Aorta (tissue), 5 donors: ENCODE measurements at regions not wholly inside any gene's neighbourhood (a gene's known extent, or its start where the extent isn't known, plus 50 kb on each side); places are given as distances from the start of the nearest gene placed in this dataset.

Source experiments
- ATAC-seq: fragments of 200-7000 bp; cut with Tn5 transposase; one replicate; pipeline ENCODE4 v1.9.1; 2022; ENCODE audit warnings: moderate library complexity; ENCODE audit not compliant: low FRiP score
- DNase-seq, 2 donors: peaks; one replicate each; pipeline ENCODE4 v3.0.0-alpha.2; 2020
- H3K27ac ChIP-seq, 2 donors: one replicate each; pipeline ENCODE4 v1.5.1; 2013; ENCODE audit warnings: low read length in 2 of 2, mild to moderate bottlenecking in 2 of 2, moderate library complexity in 2 of 2, control low read depth in 1 of 2, inconsistent platforms in 1 of 2, low read depth in 1 of 2
- H3K27me3 ChIP-seq, 2 donors: one replicate each; pipeline ENCODE4 v1.6.1; 2013; ENCODE audit warnings: control low read depth in 1 of 2, low read length in 1 of 2, mild to moderate bottlenecking in 1 of 2, moderate library complexity in 1 of 2; ENCODE audit not compliant: insufficient read depth in 2 of 2, control insufficient read depth in 1 of 2
- H3K36me3 ChIP-seq, 2 donors: one replicate each; pipeline ENCODE4 v1.6.1; 2013; ENCODE audit warnings: control low read depth in 1 of 2, low read length in 1 of 2, mild to moderate bottlenecking in 1 of 2; ENCODE audit not compliant: insufficient read depth in 2 of 2, control insufficient read depth in 1 of 2
- H3K4me1 ChIP-seq, 2 donors: one replicate each; pipeline ENCODE4 v1.6.1; 2013; ENCODE audit warnings: low read length in 2 of 2, control low read depth in 1 of 2, mild to moderate bottlenecking in 1 of 2, moderate library complexity in 1 of 2; ENCODE audit not compliant: insufficient read depth in 2 of 2, control insufficient read depth in 1 of 2
- H3K4me3 ChIP-seq, 2 donors: one replicate each; pipeline ENCODE4 v1.5.1; 2013; ENCODE audit warnings: low read length in 2 of 2, control low read depth in 1 of 2, mild to moderate bottlenecking in 1 of 2
- H3K9me3 ChIP-seq: one replicate; pipeline ENCODE4 v1.6.1; 2013; ENCODE audit warnings: mild to moderate bottlenecking, low read length; ENCODE audit not compliant: control insufficient read depth
- WGBS, 2 donors: extraction: QIAGEN DNeasy Blood & Tissue Kit; methylation state at CpG; one replicate each; pipeline ENCODE4 v1.1.7; 2013; 5-methylcytosine and 5-hydroxymethylcytosine counted together
- intact Hi-C, 2 donors: fragments of 100-400 bp; cut with DNase I; formaldehyde crosslinking; loops; one replicate each; pipeline versions ENCODE4 v1.14.2 to v1.15.0; 2022
- donor health status: healthy with polysubstance abuse.
- donor health status: Bipolar disorder and iron deficiency.
- donor health status: DM: no; HTN: no; CAD: no.
- donor health status: DM: no; HTN: no; CAD: no.
- donor health status: DM: yes; HTN: yes; CAD: no.

DNA sequence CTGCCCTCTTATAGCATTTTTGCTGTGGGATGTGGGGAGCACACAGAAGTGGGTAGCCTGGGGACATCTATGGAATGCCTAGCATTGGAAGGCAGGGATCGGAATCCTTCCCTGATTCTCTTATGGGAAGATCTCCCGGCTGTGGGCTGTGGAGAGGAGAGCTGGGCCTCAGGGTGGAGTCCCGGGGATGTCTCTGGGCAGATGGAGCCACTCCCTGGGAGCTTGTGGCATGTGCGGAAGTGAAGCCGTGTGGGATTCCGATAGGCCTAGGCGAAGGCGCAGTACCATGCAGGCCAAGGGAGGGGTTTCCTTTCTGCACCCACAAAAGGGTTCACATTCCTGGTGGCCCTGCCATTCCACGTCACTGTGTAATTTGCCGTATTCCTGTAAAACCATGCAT, 87.9 kb downstream of the GLI2 start:
- H3K4me1 ChIP-seq, result no peaks in the 10 kb centered on the region
- no peak overlapping the region for H3K4me3 ChIP-seq
- H3K9me3 ChIP-seq, result no peaks in the 10 kb centered on the region
- intact Hi-C loops, result no loop called here
- no peaks in the 10 kb centered on the region for H3K27me3 ChIP-seq
- WGBS, 2 donors, result 97 to 98% methylated on average over 10 of the region's 10 CpGs
- no peak overlapping the region for H3K27ac ChIP-seq
- H3K36me3 ChIP-seq, result no peaks in the 10 kb centered on the region
- ATAC-seq (no peak), DNase-seq (peak; percentile 28 to 50)

DNA sequence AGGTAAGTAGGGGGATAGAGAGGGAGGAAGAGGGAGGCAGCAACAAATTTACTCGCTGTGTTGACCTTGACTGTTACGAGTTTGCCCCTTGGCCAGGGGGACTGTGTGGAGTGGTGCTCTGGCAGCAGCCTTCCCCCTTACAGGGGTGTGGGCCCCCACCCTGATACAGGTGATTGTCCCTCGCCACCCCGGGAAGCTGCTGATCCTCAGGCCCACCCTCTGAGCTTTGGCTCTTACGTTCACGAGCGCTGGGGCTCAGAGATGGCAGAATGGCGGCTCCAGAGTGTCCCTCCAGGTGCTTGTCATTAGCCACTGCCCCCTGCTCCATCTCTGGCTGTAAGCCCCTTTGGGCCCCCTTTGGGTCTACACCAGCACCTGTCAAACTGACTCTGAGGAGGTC, 88.6 kb downstream of the GLI2 start:
- ATAC-seq, result no peak
- Histone ChIP-seq H3K27ac (no peak overlapping the region), H3K4me3 (no peak overlapping the region), H3K4me1 (no peaks in the 10 kb centered on the region), H3K36me3 (no peaks in the 10 kb centered on the region), H3K9me3 (no peaks in the 10 kb centered on the region), H3K27me3 (no peaks in the 10 kb centered on the region)
- DNase-seq, result peak; percentile 22 to 55
- intact Hi-C loops, result no loop called here
- WGBS, 2 donors, result 98 to 100% methylated on average over 8 of the region's 8 CpGs

DNA sequence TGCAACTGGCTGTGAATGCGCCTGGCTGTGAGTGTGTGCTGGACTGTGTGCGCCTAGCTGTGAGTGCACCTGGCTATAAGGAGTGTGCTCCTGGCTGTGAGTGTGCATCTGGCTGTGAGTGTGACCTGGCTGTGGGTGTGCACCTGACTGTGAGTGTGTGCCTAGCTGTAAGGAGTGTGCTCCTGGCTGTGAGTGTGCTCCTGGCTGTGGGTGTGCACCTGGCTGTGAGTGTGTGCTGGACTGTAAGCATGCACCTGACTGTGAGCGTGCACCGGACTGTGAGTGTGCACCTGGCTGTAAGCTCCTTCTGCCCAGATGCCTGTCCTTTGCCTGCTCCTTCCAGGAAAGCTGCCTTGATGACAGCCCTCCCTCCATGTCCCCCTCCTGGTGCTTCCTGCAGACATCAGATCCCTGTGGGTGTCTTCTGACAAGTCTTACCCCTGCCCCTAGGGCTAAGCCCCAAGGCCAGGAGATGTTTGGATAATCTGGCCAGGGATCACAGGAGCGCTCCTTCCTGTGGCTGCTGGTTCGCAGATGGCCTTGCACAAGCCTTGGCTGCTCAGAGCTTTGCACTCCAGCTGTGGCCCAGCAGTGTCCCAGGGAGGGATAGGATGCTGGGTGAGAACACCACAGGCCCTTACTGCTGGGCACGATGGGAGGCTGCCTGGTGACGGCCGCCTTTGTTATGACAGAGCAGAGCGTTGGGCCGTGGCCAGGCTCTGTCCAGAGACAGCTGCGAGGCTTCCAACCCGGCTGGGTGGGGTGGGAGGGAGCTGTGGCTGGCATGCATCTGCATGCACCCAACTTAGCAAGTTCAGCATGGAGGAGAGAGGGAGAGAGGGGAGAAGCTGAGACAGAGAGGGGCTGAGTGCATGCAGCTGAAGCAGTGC, 89.9 kb downstream of the GLI2 start:
- no peaks in the 10 kb centered on the region for H3K36me3 ChIP-seq
- H3K4me1 ChIP-seq, result no peaks in the 10 kb centered on the region
- DNase-seq (peak; percentile 27 to 57), ATAC-seq (no peak)
- no peak overlapping the region for H3K4me3 ChIP-seq
- H3K27ac ChIP-seq, result no peak overlapping the region
- 38 to 42% methylated on average over 13 of the region's 13 CpGs for WGBS, 2 donors
- H3K27me3 ChIP-seq, result no peaks in the 10 kb centered on the region
- no peaks in the 10 kb centered on the region for H3K9me3 ChIP-seq
- intact Hi-C loops, result no loop called here

DNA sequence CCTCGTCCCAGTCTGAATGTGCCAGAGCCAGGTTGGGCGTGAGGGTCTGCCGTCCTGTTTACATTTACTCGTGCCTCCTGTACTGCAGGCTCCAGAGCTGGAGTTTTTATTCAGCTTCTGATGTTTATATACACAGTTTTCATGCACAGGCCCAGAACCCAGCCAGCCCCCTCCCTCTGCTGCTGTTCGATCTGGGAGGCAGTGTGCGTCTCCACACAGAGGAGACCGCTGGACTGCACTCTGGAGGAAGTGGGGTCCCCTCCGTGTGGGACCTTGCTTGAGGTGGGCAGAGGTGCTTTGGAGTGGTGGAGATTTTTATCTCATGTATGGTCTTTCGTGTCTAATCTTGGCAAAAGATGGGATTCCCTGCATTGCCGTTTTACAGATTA, 90.6 kb downstream of the GLI2 start:
- DNase-seq, result no peak

DNA sequence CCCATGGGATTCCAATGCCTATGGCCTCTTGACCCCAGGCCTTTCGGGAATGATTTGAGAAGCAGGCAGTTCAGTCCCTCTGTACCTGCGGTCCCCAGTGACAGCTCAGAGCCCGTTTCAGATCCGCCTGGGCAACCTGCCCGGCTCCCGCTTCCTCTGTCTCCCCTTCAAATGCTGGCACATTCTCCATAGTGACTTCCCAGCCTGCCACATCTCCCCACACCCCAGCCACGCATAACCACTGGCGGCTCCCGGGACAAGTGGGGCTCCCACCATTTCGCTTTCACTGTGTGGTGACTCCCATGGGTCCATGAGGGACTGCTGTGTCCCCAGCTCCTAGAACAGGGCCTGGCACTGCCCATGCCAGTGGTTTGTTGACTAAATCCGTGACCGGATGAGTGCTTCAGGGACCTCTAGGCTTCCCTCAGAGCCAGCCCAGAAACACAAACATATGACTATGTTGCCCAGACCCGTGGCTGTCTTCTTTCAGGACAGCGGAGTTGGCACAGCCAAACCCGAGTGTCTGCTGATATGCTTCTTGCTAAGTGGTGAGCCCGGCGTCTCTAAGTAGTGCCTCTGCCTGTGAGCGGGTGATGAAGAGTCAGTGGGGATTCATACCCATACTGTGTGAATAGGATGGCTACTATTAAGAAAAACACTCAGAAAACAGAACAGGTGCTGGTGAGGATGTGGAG, 91.2 kb downstream of the GLI2 start:
- no peaks in the 10 kb centered on the region for H3K9me3 ChIP-seq
- H3K27ac ChIP-seq, result no peak overlapping the region
- no peak overlapping the region for H3K4me3 ChIP-seq
- 85 to 86% methylated on average over 18 of the region's 18 CpGs for WGBS, 2 donors
- H3K4me1 ChIP-seq, result no peaks in the 10 kb centered on the region
- H3K27me3 ChIP-seq, result no peaks in the 10 kb centered on the region
- no peak for ATAC-seq
- intact Hi-C loops, result no loop called here
- DNase-seq, result peak in 1 of 2 donors; percentile 62
- H3K36me3 ChIP-seq, result no peaks in the 10 kb centered on the region

More for the DNA sequence above, 90.6 kb downstream of the GLI2 start:
- Histone ChIP-seq H3K36me3 (no peaks in the 10 kb centered on the region), H3K4me3 (no peak overlapping the region), H3K4me1 (no peaks in the 10 kb centered on the region), H3K27me3 (no peaks in the 10 kb centered on the region), H3K9me3 (no peaks in the 10 kb centered on the region), H3K27ac (no peak overlapping the region)
- intact Hi-C loops, result no loop called here
- 52% methylated on average over 10 of the region's 10 CpGs for WGBS, 2 donors
- ATAC-seq, result no peak

DNA sequence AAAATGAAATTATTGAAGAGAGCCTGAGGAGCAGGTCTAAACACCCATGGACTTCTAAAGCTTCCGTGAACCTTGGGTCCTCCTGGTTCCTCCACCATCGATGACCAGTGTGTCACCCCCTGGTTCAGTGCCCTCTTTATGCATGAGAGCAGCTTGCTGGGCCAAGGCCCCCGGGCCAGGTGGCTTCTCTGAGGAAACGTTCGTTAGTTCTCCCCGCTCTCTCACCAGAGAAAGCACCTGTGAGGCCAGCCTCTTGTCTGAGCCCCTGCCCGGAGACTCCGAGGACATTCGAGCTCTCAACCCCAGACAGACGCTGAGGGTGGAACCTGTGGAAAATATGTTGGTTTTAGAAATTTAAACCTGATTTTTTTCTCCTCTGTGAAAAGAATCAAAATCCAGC, 92.4 kb downstream of the GLI2 start:
- no peak overlapping the region for H3K4me3 ChIP-seq
- no peaks in the 10 kb centered on the region for H3K36me3 ChIP-seq
- no peaks in the 10 kb centered on the region for H3K4me1 ChIP-seq
- 95 to 96% methylated on average over 10 of the region's 10 CpGs for WGBS, 2 donors
- no peak for ATAC-seq
- no peaks in the 10 kb centered on the region for H3K27me3 ChIP-seq
- intact Hi-C loops, result no loop called here
- no peak overlapping the region for H3K27ac ChIP-seq
- no peaks in the 10 kb centered on the region for H3K9me3 ChIP-seq
- DNase-seq, result peak in 1 of 2 donors; percentile 70

DNA sequence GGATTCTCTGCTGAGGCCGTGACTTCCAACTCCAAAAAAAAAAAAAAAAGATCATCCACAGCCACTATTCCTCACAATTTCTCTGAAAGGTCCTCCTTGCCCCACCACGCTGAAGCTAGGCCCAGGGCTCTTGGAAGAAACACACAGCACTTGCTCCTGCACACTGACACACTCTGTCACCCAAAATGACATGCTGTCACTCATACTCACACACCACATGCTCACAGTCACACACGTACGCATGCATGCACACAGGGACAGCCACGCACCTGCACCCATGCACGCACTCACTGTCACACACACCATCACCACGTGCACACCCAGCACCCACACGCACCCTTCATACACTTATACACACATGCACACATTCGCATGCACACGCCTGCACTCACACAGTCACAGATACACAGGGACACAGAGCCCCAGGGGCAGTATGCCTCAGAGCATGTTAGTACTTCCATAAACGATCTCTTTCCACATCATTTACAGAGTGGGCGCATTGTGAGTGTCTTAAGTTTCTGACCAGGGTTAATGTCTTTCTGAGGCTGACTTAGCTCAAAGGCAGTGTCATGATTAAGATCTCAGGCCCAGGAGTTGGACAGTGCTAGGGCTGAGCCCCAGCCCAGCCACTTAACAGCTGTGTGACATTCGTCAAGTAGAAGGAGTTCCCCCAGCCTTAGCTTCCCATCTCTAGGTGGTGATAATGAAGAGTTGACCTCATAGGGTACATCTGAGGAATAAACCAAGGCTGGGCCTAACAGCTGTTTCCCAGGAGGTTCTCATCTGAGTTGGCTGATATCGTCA, 93.4 kb downstream of the GLI2 start:
- H3K27ac ChIP-seq, result no peak overlapping the region
- no peak for ATAC-seq
- H3K4me1 ChIP-seq, result no peaks in the 10 kb centered on the region
- H3K4me3 ChIP-seq, result no peak overlapping the region
- H3K9me3 ChIP-seq, result no peaks in the 10 kb centered on the region
- no peaks in the 10 kb centered on the region for H3K36me3 ChIP-seq
- WGBS, 2 donors, result 94% methylated on average over 14 of the region's 14 CpGs
- H3K27me3 ChIP-seq, result no peaks in the 10 kb centered on the region
- intact Hi-C loops, result no loop called here
- DNase-seq, result no peak

DNA sequence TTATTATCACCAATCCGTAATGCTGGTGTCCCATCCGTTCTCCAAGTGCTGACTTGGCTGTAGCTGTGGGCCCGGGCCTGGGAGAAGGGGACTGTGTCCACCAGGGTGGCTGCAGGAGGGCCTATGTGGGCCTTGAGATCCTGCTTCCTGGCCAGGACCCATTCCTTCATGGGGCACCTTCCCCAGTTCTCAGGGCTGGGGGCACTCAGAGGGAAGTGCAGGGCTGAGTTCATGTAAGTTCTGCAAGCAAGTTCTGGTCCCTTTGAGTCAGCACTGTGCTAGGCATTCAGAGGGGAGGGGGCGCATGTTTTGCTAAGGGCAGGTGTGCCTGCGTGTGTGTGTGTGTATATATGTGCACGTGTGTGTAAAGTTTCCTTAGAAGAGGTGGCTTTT, 94.0 kb downstream of the GLI2 start:
- Histone ChIP-seq H3K4me3 (no peak overlapping the region), H3K9me3 (no peaks in the 10 kb centered on the region), H3K36me3 (no peaks in the 10 kb centered on the region), H3K27me3 (no peaks in the 10 kb centered on the region), H3K4me1 (no peaks in the 10 kb centered on the region), H3K27ac (no peak overlapping the region)
- 87 to 91% methylated on average over 6 of the region's 6 CpGs for WGBS, 2 donors
- intact Hi-C loops, result no loop called here
- DNase-seq, result peak; percentile 14 to 32
- ATAC-seq, result no peak
